Jurkat, Clone E6-1 (cell line): ENCODE measurements at regions not wholly inside any gene's neighbourhood (a gene's known extent, or its start where the extent isn't known, plus 50 kb on each side); places are given as distances from the start of the nearest gene placed in this dataset.

ENCODE experiments used
- DNase-seq: peaks from one replicate; pipeline ENCODE4 v3.0.0-alpha.2; 2011; ENCODE audit warnings: low read depth, low spot score
- H3K4me3 ChIP-seq: 2 replicates; pipeline ENCODE4 v1.5.1; 2011; ENCODE audit warnings: mild to moderate bottlenecking, low read length, control low read depth, moderate library complexity

- no peak for DNase-seq
- H3K4me3 ChIP-seq, result no peak overlapping the region
These were observed 204.7 kb upstream of the CTNNB1 start for GRCh38 chr3:40994611-40995010.

- H3K4me3 ChIP-seq, result no peak overlapping the region
- DNase-seq, result no peak
These were observed 204.0 kb upstream of the CTNNB1 start for GRCh38 chr3:40995271-40995670.

GRCh38 chr3:40996382-40996781, 202.9 kb upstream of the CTNNB1 start:
- H3K4me3 ChIP-seq, result no peak overlapping the region

GRCh38 chr3:40996827-40997710, 202.2 kb upstream of the CTNNB1 start:
- DNase-seq, result no peak

More at GRCh38 chr3:40996382-40996781, 202.9 kb upstream of the CTNNB1 start:
- DNase-seq, result no peak

GRCh38 chr3:40997711-40998519, 201.4 kb upstream of the CTNNB1 start:
- no peak for DNase-seq
- no peak overlapping the region for H3K4me3 ChIP-seq

More at GRCh38 chr3:40996827-40997710, 202.2 kb upstream of the CTNNB1 start:
- no peak overlapping the region for H3K4me3 ChIP-seq

GRCh38 chr3:40999682-41000081, 199.6 kb upstream of the CTNNB1 start:
- no peak for DNase-seq
- H3K4me3 ChIP-seq, result no peak overlapping the region

- DNase-seq, result no peak
- H3K4me3 ChIP-seq, result no peak overlapping the region
These were observed 198.8 kb upstream of the CTNNB1 start for GRCh38 chr3:41000471-41000870.

GRCh38 chr3:41001556-41001955, 197.7 kb upstream of the CTNNB1 start:
- H3K4me3 ChIP-seq, result no peak overlapping the region
- no peak for DNase-seq

- DNase-seq, result no peak
- no peak overlapping the region for H3K4me3 ChIP-seq
These were observed 197.2 kb upstream of the CTNNB1 start for GRCh38 chr3:41002104-41002503.

GRCh38 chr3:41007399-41007798, 191.9 kb upstream of the CTNNB1 start:
- no peak overlapping the region for H3K4me3 ChIP-seq
- DNase-seq, result no peak

GRCh38 chr3:41011854-41012253, 187.5 kb upstream of the CTNNB1 start:
- H3K4me3 ChIP-seq, result no peak overlapping the region

GRCh38 chr3:41018855-41019254, 180.4 kb upstream of the CTNNB1 start:
- no peak for DNase-seq
- H3K4me3 ChIP-seq, result no peak overlapping the region

More at GRCh38 chr3:41011854-41012253, 187.5 kb upstream of the CTNNB1 start:
- no peak for DNase-seq

GRCh38 chr3:41024031-41024836, 175.1 kb upstream of the CTNNB1 start:
- no peak overlapping the region for H3K4me3 ChIP-seq
- no peak for DNase-seq

- H3K4me3 ChIP-seq, result no peak overlapping the region
- no peak for DNase-seq
These were observed 172.7 kb upstream of the CTNNB1 start for GRCh38 chr3:41026394-41027177.

- DNase-seq, result no peak
- H3K4me3 ChIP-seq, result no peak overlapping the region
These were observed 169.9 kb upstream of the CTNNB1 start for GRCh38 chr3:41029356-41029755.

GRCh38 chr3:41030220-41030619, 169.1 kb upstream of the CTNNB1 start:
- DNase-seq, result no peak

GRCh38 chr3:41031401-41031800, 167.9 kb upstream of the CTNNB1 start:
- no peak overlapping the region for H3K4me3 ChIP-seq
- no peak for DNase-seq

More at GRCh38 chr3:41030220-41030619, 169.1 kb upstream of the CTNNB1 start:
- no peak overlapping the region for H3K4me3 ChIP-seq

GRCh38 chr3:41033956-41034519, 165.3 kb upstream of the CTNNB1 start:
- no peak for DNase-seq
- no peak overlapping the region for H3K4me3 ChIP-seq
